Medulla oblongata (tissue), 1 donor: ENCODE measurements at regions not wholly inside any gene's neighbourhood (a gene's known extent, or its start where the extent isn't known, plus 50 kb on each side); places are given as distances from the start of the nearest gene placed in this dataset.
"Not testable (repeated sequence)": the region's sequence is repeated elsewhere in the genome, so short reads cannot be mapped to it uniquely, and the experiment has no call there.

Experiments used
- DNase-seq: peaks from one replicate; pipeline ENCODE4 v3.0.0-alpha.2; 2015; ENCODE audit errors: extremely low spot score

- no peak for DNase-seq
Observed at GRCh38 chr19:34023381-34023780, 148.9 kb upstream of the LSM14A start.

GRCh38 chr19:34033880-34034279, 138.4 kb upstream of the LSM14A start:
- no peak for DNase-seq

- DNase-seq, result no peak
Observed at GRCh38 chr19:34034318-34034846, 137.9 kb upstream of the LSM14A start.

DNA sequence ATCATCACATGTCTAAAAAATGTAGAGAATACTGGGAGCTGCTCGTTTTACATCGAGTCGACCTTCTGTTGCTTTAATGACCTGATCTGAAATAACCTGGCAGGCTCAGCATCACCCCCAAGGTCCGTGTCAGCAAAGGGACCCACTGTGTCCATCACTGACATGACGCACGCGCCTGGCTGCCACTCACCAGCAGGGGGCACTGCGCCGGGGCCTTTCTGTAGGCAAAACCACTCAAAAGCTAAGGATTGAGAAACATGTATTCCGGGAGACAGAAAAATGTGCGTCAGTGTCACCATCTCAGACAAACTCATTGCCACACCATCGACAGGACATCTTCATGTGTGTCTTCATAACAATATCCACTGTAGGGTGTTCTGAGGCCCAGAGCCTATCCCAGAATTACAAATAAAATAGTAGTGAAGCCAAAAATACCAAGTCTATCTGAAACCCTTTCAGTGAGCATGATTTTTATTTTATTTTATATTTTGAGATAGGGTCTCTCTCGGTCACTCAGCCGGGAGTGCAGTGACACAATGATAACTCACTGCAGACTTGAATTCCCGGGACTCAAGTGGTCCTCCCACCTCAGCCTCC, 130.3 kb upstream of the LSM14A start:
- peak; percentile 51 for DNase-seq

DNA sequence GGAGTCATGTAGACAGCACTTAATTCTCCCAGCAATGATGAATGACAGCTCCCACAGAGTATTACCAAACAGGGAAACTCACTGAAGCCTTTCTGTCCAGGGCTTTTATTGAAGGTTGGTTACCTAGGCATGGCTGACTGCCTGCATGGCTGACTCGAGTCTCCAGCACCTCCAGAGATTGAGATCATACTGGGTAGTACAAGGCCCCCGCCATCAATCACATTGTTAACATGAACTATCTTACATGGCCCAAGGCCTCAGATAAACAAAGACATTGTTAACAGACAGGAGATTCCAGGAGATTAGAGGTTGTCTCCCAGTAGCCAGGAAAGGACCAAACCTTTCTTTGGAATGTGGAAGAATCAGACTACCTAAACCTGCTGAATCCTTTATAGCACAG, 128.3 kb upstream of the LSM14A start:
- no peak for DNase-seq

DNA sequence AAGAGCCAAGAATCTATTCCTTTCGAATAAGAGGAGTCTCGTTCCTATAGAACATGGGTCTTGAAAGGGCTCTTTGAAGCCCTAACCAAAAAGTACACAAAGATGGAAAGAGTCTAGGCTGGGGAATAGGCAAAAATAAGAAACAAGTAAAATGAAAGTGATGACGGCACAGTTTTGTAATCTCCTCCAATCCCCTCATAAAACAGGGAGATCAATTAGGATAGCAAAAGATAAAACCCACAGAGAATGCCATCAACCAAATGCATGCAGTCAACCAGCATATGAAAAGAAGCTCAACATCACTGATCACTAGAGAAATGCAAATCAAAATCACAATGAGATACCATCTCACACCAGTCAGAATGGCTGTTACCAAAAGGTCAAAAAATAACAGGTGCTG, 122.4 kb upstream of the LSM14A start:
- DNase-seq, result no peak

DNA sequence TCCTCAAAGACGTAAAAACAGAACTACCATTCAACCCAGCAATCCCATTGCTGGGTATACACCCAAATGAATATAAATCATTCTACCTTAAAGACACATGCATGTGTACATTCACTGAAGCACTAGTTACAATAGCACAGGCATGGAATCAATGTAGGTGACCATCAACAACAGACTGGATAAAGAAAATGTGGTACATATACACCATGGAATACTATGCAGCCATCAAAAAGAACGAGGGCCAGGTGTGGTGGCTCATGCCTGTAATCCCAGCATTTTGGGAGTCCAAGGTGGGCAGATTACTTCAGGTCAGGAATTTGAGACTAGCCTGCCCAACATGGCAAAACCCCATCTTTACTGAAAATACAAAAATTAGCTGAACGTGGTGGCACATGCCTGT, 121.9 kb upstream of the LSM14A start:
- DNase-seq, result not testable (repeated sequence)

- no peak for DNase-seq
Observed at GRCh38 chr19:34051255-34051654, 121.0 kb upstream of the LSM14A start.

DNA sequence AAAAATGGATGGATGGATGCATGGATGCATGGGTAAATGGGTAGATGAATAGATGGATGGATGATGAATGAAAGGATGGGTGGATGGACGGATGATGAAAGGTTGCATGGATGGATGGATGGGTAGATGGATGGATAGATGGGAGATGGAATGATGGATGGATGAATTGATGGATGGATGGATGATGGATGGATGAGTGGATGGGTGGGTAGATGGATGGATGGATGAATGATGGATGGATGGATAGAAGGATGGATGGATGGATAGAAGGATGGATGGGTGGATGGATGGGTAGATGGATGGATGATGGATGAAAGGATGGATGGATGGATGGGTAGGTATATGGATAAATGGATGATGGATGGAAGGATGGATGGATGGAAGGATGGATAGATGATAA, 115.1 kb upstream of the LSM14A start:
- DNase-seq, result no peak

DNA sequence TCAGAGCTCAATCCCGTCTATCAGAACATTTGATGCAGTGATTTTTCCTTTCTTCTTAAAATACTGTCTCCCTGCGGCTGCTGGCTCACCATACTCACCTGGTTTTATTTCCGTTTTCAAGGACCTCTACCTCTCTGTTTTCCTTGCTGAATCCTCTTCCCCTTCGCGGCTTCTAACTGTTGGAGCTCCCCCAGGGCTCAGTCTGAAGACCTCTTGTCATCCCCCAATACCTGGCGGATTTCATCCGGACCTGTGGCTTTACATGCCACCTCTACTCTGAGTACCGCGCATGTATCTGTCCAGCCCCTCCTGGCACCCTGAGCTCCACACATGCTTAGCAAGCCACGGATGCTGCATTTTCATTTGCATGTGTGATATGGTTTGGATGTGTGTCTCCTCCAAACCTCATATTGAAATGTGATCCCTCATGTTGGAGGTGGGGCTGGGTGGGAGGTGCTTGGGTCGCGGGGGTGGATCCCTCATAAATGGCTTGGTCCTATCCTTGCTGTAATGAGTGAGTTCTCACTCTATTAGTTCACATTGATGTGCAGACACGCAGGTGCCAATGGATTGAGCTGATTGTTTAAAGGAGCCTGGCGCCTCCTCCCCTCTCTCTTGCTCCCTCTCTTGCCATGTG, 106.2 kb upstream of the LSM14A start:
- DNase-seq, result no peak

DNA sequence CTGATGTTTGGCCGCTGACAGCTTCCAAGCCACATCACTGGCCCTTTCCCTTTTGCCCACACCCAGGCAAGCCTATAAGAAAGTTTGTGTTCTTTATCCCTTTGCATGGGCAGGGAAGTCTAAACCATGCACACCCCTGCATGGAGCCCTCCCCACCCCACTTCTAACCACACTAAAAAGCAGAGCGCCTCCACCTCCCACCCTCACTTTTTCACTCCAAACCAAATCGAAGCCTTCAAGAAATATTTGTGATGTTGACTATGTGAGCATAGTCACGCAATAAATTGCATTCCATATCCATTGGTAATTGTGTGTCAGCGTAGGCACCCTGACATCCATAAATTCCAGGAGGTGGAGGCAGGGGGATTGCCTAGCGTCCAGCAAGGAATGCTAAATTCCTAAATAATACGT, 104.4 kb upstream of the LSM14A start:
- no peak for DNase-seq

DNA sequence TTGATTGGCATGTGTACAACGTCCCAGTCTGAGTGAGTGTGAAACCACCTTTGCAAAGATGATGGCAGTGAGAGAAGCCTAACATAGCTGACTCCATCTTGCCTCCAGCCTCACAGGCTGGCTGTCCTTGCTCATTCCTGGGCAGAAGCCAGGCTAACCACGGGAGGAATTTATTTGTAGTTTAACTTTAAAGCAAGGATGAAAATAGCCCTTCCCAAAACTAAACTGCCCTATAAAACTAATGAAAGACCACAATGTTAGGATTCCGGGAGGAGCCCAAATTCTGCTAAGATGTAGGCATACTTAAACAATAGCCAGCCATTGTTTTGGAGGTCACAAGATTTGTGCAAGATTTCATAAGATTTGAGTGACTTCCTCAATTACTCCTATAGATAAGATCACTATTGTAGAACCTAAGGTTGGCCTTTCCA, 96.6 kb upstream of the LSM14A start:
- no peak for DNase-seq

DNA sequence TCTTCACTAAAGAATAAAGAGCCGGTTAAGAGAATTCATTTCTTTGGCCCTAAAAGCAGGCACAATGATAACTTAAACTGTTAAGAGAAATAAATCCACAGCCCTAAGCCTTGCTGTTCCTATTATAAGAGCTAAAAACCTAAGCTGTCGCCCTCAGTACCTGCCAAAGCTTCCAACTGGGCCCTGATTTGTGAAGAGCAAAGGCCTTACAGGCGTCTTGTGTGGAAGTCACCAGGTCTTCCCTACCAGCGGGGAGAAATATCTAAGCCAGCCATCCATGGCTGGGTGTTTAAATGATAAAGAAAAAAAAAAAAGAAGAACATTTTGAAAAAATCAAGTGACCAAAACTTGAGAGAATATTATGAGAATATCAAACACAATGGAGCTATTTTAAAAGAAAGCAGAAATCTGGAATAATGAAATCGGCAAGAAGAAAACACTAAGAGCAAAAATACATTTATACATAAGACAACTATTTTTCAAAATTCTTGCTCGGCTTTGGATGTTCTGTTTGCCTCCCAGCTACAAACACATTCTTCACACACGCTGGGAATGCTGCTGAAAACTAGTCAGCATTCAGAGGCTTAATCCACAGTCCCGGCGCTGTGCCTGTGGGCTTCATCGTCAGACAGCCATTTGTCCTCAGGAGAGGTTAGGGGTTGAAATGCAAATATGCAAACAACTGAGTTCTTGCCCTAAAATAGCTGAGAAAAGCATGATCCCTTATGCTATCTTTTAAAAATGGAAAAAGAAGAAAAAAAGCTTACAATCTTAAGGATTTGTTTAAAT, 89.8 kb upstream of the LSM14A start:
- DNase-seq, result peak; percentile 22

- DNase-seq, result no peak
Observed at GRCh38 chr19:34084396-34085145, 87.7 kb upstream of the LSM14A start.

DNA sequence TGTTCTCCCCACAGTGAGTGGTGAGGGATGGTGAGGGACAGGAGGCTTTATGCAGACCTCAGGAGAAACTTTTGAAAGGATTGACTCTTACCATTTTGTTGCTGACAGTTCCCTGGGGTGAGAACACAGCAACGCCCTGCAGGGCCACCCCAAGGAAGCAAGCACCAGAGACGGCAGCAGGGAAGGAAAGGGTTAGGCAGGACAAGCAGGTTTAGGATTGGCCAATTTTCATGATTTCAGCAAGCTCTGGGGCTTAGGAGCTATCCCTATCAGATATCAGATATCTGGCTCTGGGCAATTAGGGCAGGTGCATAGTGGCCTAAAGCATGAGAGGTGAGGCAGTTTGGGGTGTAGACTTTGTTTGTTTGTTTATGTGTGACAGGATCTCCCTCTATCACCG, 87.0 kb upstream of the LSM14A start:
- DNase-seq, result no peak

- no peak for DNase-seq
Observed at GRCh38 chr19:34088292-34088691, 84.0 kb upstream of the LSM14A start.

- DNase-seq, result no peak
Observed at GRCh38 chr19:34089566-34089965, 82.7 kb upstream of the LSM14A start.

DNA sequence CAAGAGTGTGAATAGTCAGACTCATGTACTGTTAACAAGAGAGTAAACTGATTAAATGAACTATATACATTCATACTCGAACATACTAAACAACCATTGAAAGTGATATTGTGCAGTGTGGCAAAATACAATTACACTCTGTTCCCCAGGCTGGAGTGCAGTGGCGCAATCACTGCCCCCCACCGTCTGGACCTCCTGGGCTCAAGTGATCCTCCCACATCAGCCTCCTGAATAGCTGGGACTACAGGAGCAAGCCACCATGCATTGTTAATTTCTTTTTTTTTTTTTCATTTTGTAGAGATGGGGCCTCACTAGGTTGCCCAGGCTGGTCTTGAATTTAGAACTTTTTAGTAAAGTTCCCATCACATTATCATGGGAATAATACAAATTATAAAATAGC, 77.3 kb upstream of the LSM14A start:
- no peak for DNase-seq

GRCh38 chr19:34095411-34095810, 76.9 kb upstream of the LSM14A start:
- DNase-seq, result not testable (repeated sequence)

GRCh38 chr19:34096020-34096915, 76.0 kb upstream of the LSM14A start:
- peak; percentile 73 for DNase-seq

DNA sequence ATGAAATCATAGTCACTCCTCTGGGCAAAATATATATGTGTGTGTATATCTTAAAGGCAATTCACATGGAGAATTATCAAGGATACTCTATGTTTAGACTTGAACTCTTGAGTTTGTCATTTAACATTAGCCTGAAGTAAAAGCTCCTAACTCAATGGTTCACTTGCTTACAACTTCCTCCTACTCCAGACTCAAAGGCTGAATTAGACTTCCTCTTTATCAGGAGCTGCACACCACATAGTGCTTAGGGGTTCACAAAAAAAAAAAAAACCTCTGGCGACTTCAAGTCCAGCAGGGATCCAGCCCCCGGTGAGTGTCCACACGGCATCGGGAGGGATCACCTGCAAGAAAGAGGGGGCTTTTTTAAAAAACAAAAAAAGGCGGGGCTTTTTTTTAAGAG, 68.2 kb upstream of the LSM14A start:
- peak; percentile 8 for DNase-seq
